Gastroesophageal sphincter (tissue), 3 donors: ENCODE measurements at regions not wholly inside any gene's neighbourhood (a gene's known extent, or its start where the extent isn't known, plus 50 kb on each side); places are given as distances from the start of the nearest gene placed in this dataset.

Experiments used
- CTCF ChIP-seq, 4 experiments: fragments of 200-600 bp in 2 of 4; fragments of 450-650 bp in 2 of 4; sonication (generic) in 1 of 4; IDR thresholded peaks; one replicate each; pipeline ENCODE4 v1.5.1; 2017 to 2019; ENCODE audit warnings: antibody characterized with exemption in 4 of 4, mild to moderate bottlenecking in 2 of 4, moderate library complexity in 2 of 4
- EP300 ChIP-seq: sonication (generic); formaldehyde crosslinking; IDR thresholded peaks from one replicate; pipeline ENCODE4 v1.6.1; 2017; ENCODE audit warnings: antibody characterized with exemption, mild to moderate bottlenecking
- POLR2A ChIP-seq, 2 donors: fragments of 450-650 bp; IDR thresholded peaks; one replicate each; pipeline ENCODE4 v1.6.1; 2017; ENCODE audit warnings: antibody characterized with exemption in 2 of 2, mild to moderate bottlenecking in 2 of 2, moderate library complexity in 1 of 2
- POLR2AphosphoS5 ChIP-seq: sonication (generic); formaldehyde crosslinking; IDR thresholded peaks from one replicate; pipeline ENCODE4 v1.6.1; 2017; ENCODE audit warnings: antibody characterized with exemption

DNA sequence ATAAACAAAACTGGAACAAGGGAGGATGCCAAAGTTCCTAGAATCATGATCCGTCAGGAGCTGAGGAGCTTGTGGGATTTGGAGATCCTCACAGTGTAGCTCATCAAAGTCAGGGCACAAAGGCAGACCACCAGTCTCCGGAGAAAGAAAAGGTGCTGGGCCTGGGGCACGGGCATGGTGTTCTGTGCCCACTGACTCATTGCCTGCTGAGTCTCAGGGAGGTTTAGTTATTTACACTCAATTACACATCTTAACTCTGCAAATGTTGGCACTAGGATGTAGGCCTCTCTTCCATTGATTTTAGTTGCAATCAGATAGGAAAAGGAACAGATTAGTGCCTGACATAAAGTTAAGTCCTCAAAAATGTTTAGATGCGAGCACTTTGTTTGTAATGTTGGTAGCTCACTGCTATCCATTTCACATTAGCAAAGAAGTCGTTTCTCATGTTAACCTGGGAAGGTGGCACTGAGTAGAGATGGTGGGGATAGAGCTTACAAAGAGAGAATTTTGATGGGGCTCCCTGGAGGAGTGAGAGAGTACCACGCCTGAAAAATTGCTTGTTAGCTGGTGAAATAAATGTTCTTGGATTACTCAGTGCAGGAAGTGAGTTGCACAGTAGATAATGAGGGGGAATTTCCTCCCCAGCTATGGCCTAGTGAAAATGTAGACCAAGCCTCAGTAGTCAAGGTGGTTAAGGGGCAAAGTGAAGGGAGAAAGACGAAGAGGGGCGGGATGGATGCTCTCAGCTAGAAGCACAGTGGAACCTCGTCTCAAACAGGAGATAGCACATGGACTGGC lies 109.5 kb upstream of the CD180 start:
- TF ChIP-seq CTCF (IDR thresholded peaks at IDR 0.05) (no peak), POLR2AphosphoS5 (no peak), POLR2A (IDR thresholded peaks at IDR 0.05) (no peak), EP300 (no peak)
